HepG2 (cell line): ENCODE measurements at regions not wholly inside any gene's neighbourhood (a gene's known extent, or its start where the extent isn't known, plus 50 kb on each side); places are given as distances from the start of the nearest gene placed in this dataset.

ENCODE experiments used
- ATAC-seq: fragments of 200-7000 bp; cut with Tn5 transposase; 3 replicates; pipeline ENCODE4 v1.9.1; 2020; ENCODE audit warnings: mild to moderate bottlenecking, moderate library complexity
- BruUV-seq: library from RNA; stranded (reverse); fragments of 400-500 nt; replicated peaks from 2 replicates; lab custom pipeline; 2021; lab: Mats Ljungman, UMichigan
- CTCF ChIA-PET: fragments of 300-600 bp; formaldehyde crosslinking; extraction: SDS; loops from one replicate; lab custom pipeline; 2021; ENCODE audit warnings: low total read pairs, inconsistent platforms, low intra/inter-chr PET ratio; lab: Yijun Ruan, JAX
- POLR2A ChIA-PET: fragments of 350-600 bp; sonication (Branson Sonifier 250); formaldehyde crosslinking; loops from one replicate; lab custom pipeline; 2020; ENCODE audit warnings: antibody characterized with exemption, inconsistent platforms; lab: Yijun Ruan, JAX
- DNase-seq: peaks from one replicate; pipeline ENCODE4 v3.0.0-alpha.2; 2015; ENCODE audit warnings: low spot score
- FAIRE-seq: peaks from 3 replicates; lab custom pipeline; 2011; peaks lifted over from hg19 to GRCh38; lab: Jason Lieb, UNC
- H2AFZ ChIP-seq: one replicate; pipeline ENCODE4 v1.6.1; 2011; ENCODE audit warnings: low read length, inconsistent platforms
- H3K27ac ChIP-seq: fragments of 300-600 bp; 3 replicates; pipeline ENCODE4 v1.8.0; 2011; ENCODE audit warnings: mixed run types, mild to moderate bottlenecking, mixed read lengths, low read length, inconsistent platforms; ENCODE audit not compliant: insufficient read depth; ENCODE audit errors: extremely low read length
- H3K27me3 ChIP-seq, 2 experiments: fragments of 200-600 bp in 1 of 2; 2 replicates in 1 of 2; 3 replicates in 1 of 2; pipeline versions ENCODE4 v1.6.0 to v1.8.0; 2011; ENCODE audit warnings: low read length in 2 of 2, mild to moderate bottlenecking in 2 of 2, moderate library complexity in 2 of 2, inconsistent platforms in 1 of 2; ENCODE audit not compliant: insufficient read depth in 2 of 2, control insufficient read depth in 1 of 2
- H3K36me3 ChIP-seq, 2 experiments: fragments of 200-600 bp in 1 of 2; replicated peaks in 1 of 2; 2 replicates in 1 of 2; 3 replicates in 1 of 2; pipeline versions ENCODE4 v1.5.1 to v1.8.0; 2011; ENCODE audit warnings: low read length in 2 of 2, inconsistent platforms in 1 of 2; ENCODE audit not compliant: insufficient read depth in 2 of 2, control insufficient read depth in 1 of 2
- H3K4me1 ChIP-seq: 2 replicates; pipeline ENCODE4 v1.5.1; 2012; ENCODE audit warnings: low read length, inconsistent platforms; ENCODE audit not compliant: insufficient read depth
- H3K4me2 ChIP-seq: 2 replicates; pipeline ENCODE4 v1.6.0; 2011; ENCODE audit warnings: low read depth, low read length, inconsistent platforms
- H3K4me3 ChIP-seq, 3 experiments: fragments of 200-600 bp in 1 of 3; sonication (generic), shearing (Covaris generic) in 1 of 3; replicated peaks in 1 of 3; 2 replicates each; pipeline ENCODE4 v1.5.1; 2011 to 2016; ENCODE audit warnings: low read length in 3 of 3, inconsistent platforms in 2 of 3, low read depth in 2 of 3, mild to moderate bottlenecking in 2 of 3, control low read depth in 1 of 3, mixed read lengths in 1 of 3; ENCODE audit not compliant: insufficient read depth in 1 of 3
- H3K79me2 ChIP-seq: one replicate; pipeline ENCODE4 v1.6.1; 2011; ENCODE audit warnings: low read length, inconsistent platforms; ENCODE audit not compliant: insufficient read depth
- H3K9ac ChIP-seq: 2 replicates; pipeline ENCODE4 v1.6.0; 2011; ENCODE audit warnings: mild to moderate bottlenecking, low read depth, low read length, inconsistent platforms; ENCODE audit not compliant: insufficient read depth
- H3K9me3 ChIP-seq: 2 replicates; pipeline ENCODE4 v1.5.1; 2012; ENCODE audit warnings: mild to moderate bottlenecking, low read length
- H4K20me1 ChIP-seq: 2 replicates; pipeline ENCODE4 v1.6.0; 2011; ENCODE audit warnings: inconsistent platforms, mild to moderate bottlenecking, low read length, moderate library complexity; ENCODE audit not compliant: insufficient read depth
- ARHGAP35 ChIP-seq: sonication (generic); formaldehyde crosslinking; IDR thresholded peaks from 2 replicates; pipeline ENCODE4 v1.9.0; 2022; ENCODE audit warnings: mild to moderate bottlenecking, inconsistent platforms, moderate library complexity, missing genetic modification reagents, borderline replicate concordance
- ATF7 ChIP-seq, 2 experiments: fragments of 450-650 bp in 1 of 2; sonication (generic) in 1 of 2; formaldehyde crosslinking in 1 of 2; IDR thresholded peaks; 2 replicates each; pipeline versions ENCODE4 v1.4.0 to v1.6.1; 2016 to 2020; ENCODE audit warnings: antibody characterized with exemption in 1 of 2, mild to moderate bottlenecking in 1 of 2, missing genetic modification reagents in 1 of 2
- BCL6 ChIP-seq: IDR thresholded peaks from 2 replicates; pipeline ENCODE4 v1.6.1; 2016; ENCODE audit warnings: missing genetic modification reagents, missing compliant biosample characterization
- FOXA3 ChIP-seq: IDR thresholded peaks from 2 replicates; pipeline ENCODE4 v1.6.1; 2016; ENCODE audit warnings: missing genetic modification reagents, missing compliant biosample characterization
- FOXP4 ChIP-seq: sonication (generic); formaldehyde crosslinking; IDR thresholded peaks from 2 replicates; pipeline ENCODE4 v1.4.0; 2020; ENCODE audit warnings: missing genetic modification reagents
- IKZF4 ChIP-seq: sonication (generic); formaldehyde crosslinking; IDR thresholded peaks from 2 replicates; pipeline ENCODE4 v1.5.1; 2020; ENCODE audit warnings: borderline replicate concordance, mild to moderate bottlenecking, low read depth, missing genetic modification reagents; ENCODE audit errors: not compliant biosample characterization
- NFIC ChIP-seq: IDR thresholded peaks from 2 replicates; pipeline ENCODE4 v1.6.1; 2012; ENCODE audit warnings: mild to moderate bottlenecking, low read length, inconsistent platforms
- REPIN1 ChIP-seq: sonication (generic); formaldehyde crosslinking; IDR thresholded peaks from 2 replicates; pipeline ENCODE4 v1.8.0; 2022; ENCODE audit warnings: missing genetic modification reagents, low read depth, mild to moderate bottlenecking, borderline replicate concordance
- SNAPC4 ChIP-seq: sonication (generic); formaldehyde crosslinking; IDR thresholded peaks from 2 replicates; pipeline ENCODE4 v1.4.0; 2020; ENCODE audit warnings: mild to moderate bottlenecking, missing genetic modification reagents
- SOX13 ChIP-seq, 3 experiments: fragments of 450-650 bp in 1 of 3; sonication (generic) in 1 of 3; formaldehyde crosslinking in 1 of 3; IDR thresholded peaks in 2 of 3; conservative IDR thresholded peaks in 1 of 3; 2 replicates each; pipeline versions ENCODE4 v1.5.0 to v1.6.1; 2016 to 2020; ENCODE audit warnings: antibody characterized with exemption in 1 of 3, mild to moderate bottlenecking in 1 of 3, missing compliant biosample characterization in 1 of 3, missing genetic modification reagents in 1 of 3, moderate library complexity in 1 of 3
- SOX6 ChIP-seq, 2 experiments: fragments of 450-650 bp in 1 of 2; sonication (generic) in 1 of 2; formaldehyde crosslinking in 1 of 2; IDR thresholded peaks; 2 replicates each; pipeline versions ENCODE4 v1.4.0 to v1.6.1; 2017 to 2020; ENCODE audit warnings: antibody characterized with exemption in 1 of 2, mild to moderate bottlenecking in 1 of 2, missing genetic modification reagents in 1 of 2
- TRIM24 ChIP-seq: sonication (generic); formaldehyde crosslinking; IDR thresholded peaks from 2 replicates; pipeline ENCODE4 v1.8.0; 2022; ENCODE audit warnings: mild to moderate bottlenecking, missing genetic modification reagents
- ZNF256 ChIP-seq: sonication (generic); formaldehyde crosslinking; conservative IDR thresholded peaks from 2 replicates; pipeline ENCODE4 v1.4.0; 2020; ENCODE audit warnings: missing genetic modification reagents
- ZNF615 ChIP-seq: sonication (generic); formaldehyde crosslinking; IDR thresholded peaks from 2 replicates; pipeline ENCODE4 v1.5.0; 2020; ENCODE audit warnings: mild to moderate bottlenecking, missing genetic modification reagents, borderline replicate concordance
- ZNF703 ChIP-seq: sonication (generic); formaldehyde crosslinking; IDR thresholded peaks from 2 replicates; pipeline ENCODE4 v1.5.1; 2020; ENCODE audit warnings: missing genetic modification reagents, mild to moderate bottlenecking, moderate library complexity, borderline replicate concordance
- WGBS: methylation state at CpG from one replicate; pipeline ENCODE4 v1.1.6; 2017; ENCODE audit warnings: low lambda C conversion rate; 5-methylcytosine and 5-hydroxymethylcytosine counted together
- in situ Hi-C: cut with HindIII; loops from 2 replicates; pipeline ENCODE4 v1.10.0; 2017; ENCODE audit warnings: low pct_unique_long_range_greater_than_20kb; ENCODE audit not compliant: extremely low pct_ligation_motif_present
- intact Hi-C: fragments of 100-400 bp; cut with micrococcal nuclease; formaldehyde crosslinking; loops from one replicate; pipeline ENCODE4 v1.10.0; 2022; ENCODE audit not compliant: unreplicated experiment

GRCh38 chr12:93007544-93007943 is 78.4 kb upstream of the EEA1 start:
- Histone ChIP-seq H2AFZ (no peak overlapping the region), H3K36me3 (0 out of 5 replicates have a peak, but pooled peaks cover 0 to 6% of the 10 kb centered on the region in 2 experiments), H3K79me2 (peaks cover 40% of the 10 kb centered on the region), H3K4me2 (peak overlapping the region; percentile 96), H3K27me3 (no peaks in the 10 kb centered on the region), H4K20me1 (no peaks in the 10 kb centered on the region), H3K4me1 (peaks cover 82% of the 10 kb centered on the region), H3K9ac (peak overlapping the region; percentile 79), H3K9me3 (no peaks in the 10 kb centered on the region), H3K27ac (peak overlapping the region; percentile 89), H3K4me3 (peak overlapping the region; percentile 41 to 68 (median 50); a peak in 5 of 6 replicates)
- no TSS peak for BruUV-seq
- in situ Hi-C loops (no loop called here), intact Hi-C loops (loop anchor here (2.0 to 5.0 kb wide), 3 partner anchors 21 to 375 kb away; no protein-coding TSS in a partner anchor)
- ATAC-seq (no peak), DNase-seq (no peak), FAIRE-seq (peak; percentile 26)
- POLR2A ChIA-PET, result interaction anchor here (1.1 to 9.2 kb wide), 9 partner anchors 11 to 307 kb away, joined by 3 to 132 read pairs (median 5); no protein-coding TSS in a partner anchor
- WGBS, result 8% methylated on average over 4 of the region's 4 CpGs
- CTCF ChIA-PET, result no interaction called here
- TF ChIP-seq SOX13 (IDR thresholded peaks at IDR 0.05), result no peak
- TF ChIP-seq SOX13 (CRISPR knock-in tag; conservative IDR thresholded peaks at IDR 0.05 in 1 of 2, IDR thresholded peaks at IDR 0.05 in 1 of 2), result peak in 1 of 2 experiments; percentile 88; a peak in 2 of 4 replicates
- no peak for TF ChIP-seq SOX6 (IDR thresholded peaks at IDR 0.05)
- peak; percentile 84 for TF ChIP-seq SOX6 (CRISPR knock-in tag; IDR thresholded peaks at IDR 0.05)
- TF ChIP-seq SNAPC4 (CRISPR knock-in tag), result 0 out of 2 replicates have a peak, but pooled peaks have one; percentile 29
- no peak for TF ChIP-seq ZNF256 (CRISPR knock-in tag)
- TF ChIP-seq ARHGAP35 (CRISPR knock-in tag), result no peak
- TF ChIP-seq REPIN1 (CRISPR knock-in tag), result no peak
- peak; percentile 30; the same call in 1 of the 2 replicates for TF ChIP-seq ZNF615
- TF ChIP-seq FOXP4 (CRISPR knock-in tag), result peak; percentile 52; the same call in 1 of the 2 replicates
- peak; percentile 60; the same call in 1 of the 2 replicates for TF ChIP-seq BCL6 (CRISPR knock-in tag)
- TF ChIP-seq ZNF703 (CRISPR knock-in tag), result no peak
- TF ChIP-seq FOXA3, result peak; percentile 36; the same call in 1 of the 2 replicates
- TF ChIP-seq IKZF4 (CRISPR knock-in tag), result no peak
- TF ChIP-seq TRIM24 (CRISPR knock-in tag), result no peak
- no peak for TF ChIP-seq ATF7 (IDR thresholded peaks at IDR 0.05)
- TF ChIP-seq ATF7 (CRISPR knock-in tag; IDR thresholded peaks at IDR 0.05), result no peak
- TF ChIP-seq NFIC, result 0 out of 2 replicates have a peak, but pooled peaks have one; percentile 7
